ENCODE measurements at regions not wholly inside any gene's neighbourhood (a gene's known extent, or its start where the extent isn't known, plus 50 kb on each side); places are given as distances from the start of the nearest gene placed in this dataset.

- no peak overlapping the region for H3K4me2 ChIP-seq (ENCODE audit: control insufficient read depth, insufficient read depth)
- POLR2A ChIA-PET, result no interaction called here
- SMC1A ChIA-PET (ENCODE audit: uncharacterized antibody, unreplicated experiment), result interaction anchor here (1.1 kb wide), 1 partner anchor 17 kb away, joined by 3 read pairs; no protein-coding TSS in a partner anchor
- no TSS peak for BruUV-seq (replicated peaks)
- RAD21 ChIA-PET (ENCODE audit: unreplicated experiment), result no interaction called here
- 0% methylated on average over 1 of the region's 1 CpG for WGBS (ENCODE audit: insufficient coverage, insufficient replicate concordance, low lambda C conversion rate, missing lambda C conversion rate)
- H3K4me3 ChIP-seq, result no peak overlapping the region
- FAIRE-seq, result no peak
- H2AFZ ChIP-seq (ENCODE audit: control insufficient read depth, low read depth, low read length), result no peak overlapping the region
- no peaks in the 10 kb centered on the region for H4K20me1 ChIP-seq (ENCODE audit: control insufficient read depth, insufficient read depth)
- H3K4me1 ChIP-seq (ENCODE audit: control insufficient read depth, insufficient read depth, low read length), result no peaks in the 10 kb centered on the region
- in situ Hi-C loops (cut with MboI), result no loop called here
- CTCF ChIA-PET, result no interaction called here
- no peak overlapping the region for H3K9ac ChIP-seq (ENCODE audit: control insufficient read depth, insufficient read depth, low read length)
- H3K79me2 ChIP-seq (ENCODE audit: control insufficient read depth, insufficient read depth, low read length), result no peaks in the 10 kb centered on the region
- no peak for DNase-seq (ENCODE audit: low read depth, low spot score)
- no peak overlapping the region for H3K27ac ChIP-seq (ENCODE audit: control insufficient read depth, insufficient read depth)
- ATAC-seq, result no peak
- no peaks in the 10 kb centered on the region for H3K9me3 ChIP-seq (replicated peaks; ENCODE audit: control insufficient read depth, insufficient read depth, low read length)
- intact Hi-C loops (cut with micrococcal nuclease; ENCODE audit: unreplicated experiment), result no loop called here
- H3K36me3 ChIP-seq (ENCODE audit: control insufficient read depth in 2 of 2, insufficient read depth in 2 of 2, low read length in 1 of 2), result no peaks in the 10 kb centered on the region
- no peaks in the 10 kb centered on the region for H3K27me3 ChIP-seq (replicated peaks in 1 of 2; ENCODE audit: control insufficient read depth in 2 of 2, insufficient read depth in 2 of 2, low read length in 1 of 2)
- TF ChIP-seq RUNX3 (IDR thresholded peaks at IDR 0.05; ENCODE audit: low read length), result no peak
- no peak for TF ChIP-seq CHD1 (IDR thresholded peaks at IDR 0.05; ENCODE audit: low read depth, low read length)
- TF ChIP-seq TBL1XR1 (IDR thresholded peaks at IDR 0.05; ENCODE audit: low read depth, low read length), result no peak
- no peak for TF ChIP-seq NFXL1 (IDR thresholded peaks at IDR 0.05; ENCODE audit: borderline replicate concordance)
- TF ChIP-seq PML (IDR thresholded peaks at IDR 0.05; ENCODE audit: low read length), result no peak
- no peak for TF ChIP-seq PBX3 (IDR thresholded peaks at IDR 0.05; ENCODE audit: insufficient replicate concordance, low read depth, low read length)
- TF ChIP-seq BHLHE40 (IDR thresholded peaks at IDR 0.05; ENCODE audit: borderline replicate concordance in 1 of 2, low read depth in 2 of 2, low read length in 1 of 2), result no peak
- TF ChIP-seq POLR2AphosphoS2 (IDR thresholded peaks at IDR 0.05; ENCODE audit: low read depth, low read length), result no peak
- no peak for TF ChIP-seq EED (IDR thresholded peaks at IDR 0.05; ENCODE audit: low read depth)
- TF ChIP-seq SMAD5 (IDR thresholded peaks at IDR 0.05; ENCODE audit: low read depth), result no peak
- TF ChIP-seq RELB (IDR thresholded peaks at IDR 0.05; ENCODE audit: low read depth), result no peak
- no peak for TF ChIP-seq SRF (IDR thresholded peaks at IDR 0.05; ENCODE audit: low read depth in 2 of 2, low read length in 2 of 2)
- no peak for TF ChIP-seq MLLT1 (IDR thresholded peaks at IDR 0.05)
- TF ChIP-seq SREBF1 (IDR thresholded peaks at IDR 0.05; ENCODE audit: low read length), result no peak
- TF ChIP-seq YY1 (IDR thresholded peaks at IDR 0.05; ENCODE audit: low read depth, low read length), result no peak
- no peak for TF ChIP-seq SUPT20H (IDR thresholded peaks at IDR 0.05; ENCODE audit: borderline replicate concordance, control insufficient read depth, low read depth, low read length)
- TF ChIP-seq ZBTB40 (IDR thresholded peaks at IDR 0.05; ENCODE audit: borderline replicate concordance), result no peak
- TF ChIP-seq HDAC6 (IDR thresholded peaks at IDR 0.05; ENCODE audit: unreplicated experiment), result no peak
- no peak for TF ChIP-seq RFX5 (IDR thresholded peaks at IDR 0.05; ENCODE audit: low read depth, low read length)
Observed at GRCh38 chr4:27934871-27935270, 1074.2 kb downstream of the STIM2 start.

Data from GM12878 (cell line).